Fibroblast of mammary gland (primary cell): ENCODE measurements at regions not wholly inside any gene's neighbourhood (a gene's known extent, or its start where the extent isn't known, plus 50 kb on each side); places are given as distances from the start of the nearest gene placed in this dataset.
A peak's percentile ranks its signal among the peaks of the same experiment; 100 is the strongest.

Experiments
- DNase-seq: peaks from one replicate; pipeline ENCODE4 v3.0.0-alpha.2; 2010; ENCODE audit warnings: low read depth
- H3K4me3 ChIP-seq: 2 replicates; pipeline ENCODE4 v1.5.1; 2011; ENCODE audit warnings: low read depth, mild to moderate bottlenecking, low read length, moderate library complexity; ENCODE audit not compliant: control insufficient read depth
- CTCF ChIP-seq: conservative IDR thresholded peaks from 2 replicates; pipeline ENCODE4 v1.5.1; 2011; ENCODE audit warnings: low read depth, low read length, inconsistent platforms; ENCODE audit not compliant: control insufficient read depth, insufficient read depth

DNA sequence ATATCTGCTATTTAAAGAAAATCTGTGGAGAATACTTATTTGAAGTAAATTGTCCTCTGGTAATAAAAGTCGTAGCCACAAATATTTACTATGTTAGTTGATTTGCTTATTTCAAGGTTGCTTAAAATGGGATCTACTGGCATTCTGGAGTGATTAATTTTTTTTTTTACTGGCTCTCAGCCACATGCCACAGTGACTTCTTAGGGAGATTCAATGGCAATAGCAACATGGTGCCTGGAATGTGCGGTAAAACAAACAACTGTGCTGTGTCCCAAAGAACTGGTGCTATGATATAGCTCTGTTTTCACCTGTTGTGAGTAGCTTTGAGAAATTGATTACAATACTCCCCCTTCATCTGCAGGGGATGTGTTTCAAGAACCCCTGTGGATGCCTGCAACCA, 324.3 kb downstream of the GPAT3 start:
- H3K4me3 ChIP-seq: no peak overlapping the region
- no peak for DNase-seq
- no peak for TF ChIP-seq CTCF

- TF ChIP-seq CTCF: no peak
- no peak for DNase-seq
- H3K4me3 ChIP-seq: no peak overlapping the region
Observed at GRCh38 chr4:83858131-83858530, 322.2 kb downstream of the GPAT3 start.

DNA sequence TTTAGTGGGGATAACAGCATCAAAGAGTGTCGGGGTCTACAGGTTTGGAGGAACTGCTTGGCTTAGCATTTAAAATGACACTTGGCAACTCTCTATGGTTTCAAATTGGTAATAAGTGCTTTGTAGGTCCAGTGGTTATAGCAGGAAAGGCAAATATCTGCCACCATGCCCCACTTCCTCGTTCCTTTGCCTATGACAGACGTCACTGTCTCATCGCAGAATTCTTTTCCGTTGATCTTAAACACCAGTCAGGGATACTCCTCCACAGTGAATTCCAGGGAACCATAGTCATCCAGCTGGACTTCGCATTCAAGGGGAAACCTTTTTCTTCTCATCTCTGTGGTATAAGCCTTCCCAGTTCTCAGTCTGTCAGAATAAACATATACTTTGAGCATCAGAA, 319.1 kb downstream of the GPAT3 start:
- H3K4me3 ChIP-seq: no peak overlapping the region
- no peak for TF ChIP-seq CTCF
- peak; percentile 90 for DNase-seq

DNA sequence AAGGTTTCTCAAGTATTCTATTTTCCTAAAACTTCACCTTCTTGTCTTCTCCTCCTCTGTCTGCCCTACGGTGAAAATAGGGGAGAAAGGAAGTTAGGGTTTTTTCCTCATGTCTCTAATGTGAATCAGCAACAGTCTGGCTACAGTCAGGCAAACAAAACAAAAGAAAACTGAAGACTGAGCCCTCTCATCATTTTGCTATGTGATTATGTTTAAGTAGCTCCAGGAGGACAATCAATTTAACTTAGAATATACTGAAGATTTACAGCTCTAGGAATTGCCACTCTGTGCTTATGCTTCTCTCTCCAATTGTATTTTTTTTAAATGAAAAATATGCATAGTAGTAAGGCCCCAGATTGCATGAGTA, 316.2 kb downstream of the GPAT3 start:
- peak; percentile 72 for DNase-seq
- TF ChIP-seq CTCF: no peak
- no peak overlapping the region for H3K4me3 ChIP-seq

- peak; percentile 19 for DNase-seq
- no peak for TF ChIP-seq CTCF
- H3K4me3 ChIP-seq: no peak overlapping the region
Observed at GRCh38 chr4:83851261-83852084, 315.6 kb downstream of the GPAT3 start.

DNA sequence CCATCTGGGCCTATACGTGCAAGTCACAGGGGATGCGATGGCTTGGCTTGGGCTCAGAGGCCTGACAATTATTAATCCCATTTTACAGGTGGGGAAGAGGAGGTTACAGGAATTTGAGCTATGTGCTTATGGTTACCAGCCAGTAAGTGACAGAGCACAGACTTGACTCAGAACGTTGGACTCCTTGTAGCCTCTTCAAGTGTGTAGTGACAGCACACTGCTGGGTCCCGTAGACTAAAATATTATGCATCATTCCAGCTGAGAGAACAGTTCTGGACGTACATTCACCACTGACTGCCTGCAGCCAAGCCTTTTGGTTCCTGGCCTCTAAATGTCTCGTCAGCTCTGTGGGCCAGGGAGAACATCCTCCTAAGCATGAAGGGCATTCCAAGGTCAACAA, 314.5 kb downstream of the GPAT3 start:
- peak; percentile 20 for DNase-seq
- no peak for TF ChIP-seq CTCF
- no peak overlapping the region for H3K4me3 ChIP-seq
